HG02981 (cell line): ENCODE measurements at regions not wholly inside any gene's neighbourhood (a gene's known extent, or its start where the extent isn't known, plus 50 kb on each side); places are given as distances from the start of the nearest gene placed in this dataset.
"Not testable (repeated sequence)": the region's sequence is repeated elsewhere in the genome, so short reads cannot be mapped to it uniquely, and the experiment has no call there.

Experiments used
- ATAC-seq: cut with Tn5 transposase; IDR thresholded peaks from one replicate; pipeline ENCODE4 v1.9.1; 2021; ENCODE audit warnings: mild to moderate bottlenecking, moderate library complexity; ENCODE audit not compliant: unreplicated experiment

DNA sequence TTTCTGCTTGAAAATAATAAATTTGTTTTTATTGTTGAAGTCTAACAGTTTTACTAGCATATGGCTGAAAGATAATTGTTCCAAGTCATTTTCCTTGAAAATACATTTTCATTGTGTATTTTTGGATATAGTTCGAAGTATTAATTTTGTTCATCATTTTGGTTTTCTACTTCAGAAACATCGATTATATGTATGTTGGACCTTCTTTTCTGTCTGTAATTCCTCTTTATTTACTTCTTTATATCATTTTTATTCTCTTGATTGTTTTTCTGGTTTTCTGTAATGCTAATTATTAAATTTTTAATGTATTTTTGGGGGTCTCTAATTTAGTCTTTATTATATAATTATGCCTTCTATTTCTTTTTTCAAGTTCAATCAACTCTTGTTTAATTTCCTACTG, 407.1 kb upstream of the FRG1 start:
- no peak for ATAC-seq

DNA sequence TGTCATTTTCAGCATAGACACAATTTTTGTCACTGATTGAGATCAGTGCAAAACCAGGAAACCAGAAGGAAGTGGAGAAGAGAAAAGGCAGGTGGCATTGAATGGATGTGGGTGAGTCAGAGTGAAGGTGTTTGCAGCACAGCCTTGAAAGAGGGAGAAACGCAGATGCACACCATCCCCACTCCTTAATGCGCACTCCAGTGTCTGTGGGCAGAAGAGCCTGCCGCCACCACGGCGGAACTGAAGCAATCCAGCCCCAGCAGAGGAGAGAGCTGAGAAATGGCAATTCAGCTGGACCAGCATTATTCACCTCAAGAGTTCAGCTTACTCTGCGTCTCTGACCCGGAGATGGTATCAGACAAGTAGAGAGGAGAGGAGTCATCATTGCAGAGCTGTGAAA, 393.1 kb upstream of the FRG1 start:
- no peak for ATAC-seq

DNA sequence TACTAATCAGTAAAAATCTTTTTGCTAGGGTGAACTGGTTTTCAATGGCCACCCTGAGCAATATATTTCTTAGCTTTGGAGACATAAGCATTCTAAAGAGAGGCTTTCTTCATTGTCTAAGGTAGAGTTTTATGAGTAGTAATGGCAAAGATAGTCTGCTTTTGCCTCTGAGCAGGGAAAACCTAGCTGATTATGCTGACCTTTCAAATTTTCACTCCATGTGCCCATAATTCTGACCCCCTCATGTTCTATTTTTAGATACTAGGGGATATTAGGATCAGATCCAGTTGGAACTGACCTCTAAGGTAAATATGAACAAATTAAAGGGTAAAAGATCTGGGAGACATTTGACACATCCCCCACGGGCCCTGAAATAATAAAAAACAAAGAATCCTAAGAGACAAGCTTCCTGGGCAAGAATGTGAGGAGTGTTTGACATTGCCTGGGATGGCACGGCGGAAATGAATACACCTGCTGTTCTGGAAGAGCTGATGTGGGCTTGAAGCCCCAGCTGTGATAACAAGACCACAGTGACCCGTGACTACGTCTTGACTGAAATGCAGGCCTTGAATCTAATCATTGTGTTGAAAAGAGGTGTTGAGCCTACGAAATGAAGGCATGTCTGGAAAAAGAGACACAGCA, 392.1 kb upstream of the FRG1 start:
- ATAC-seq = no peak

DNA sequence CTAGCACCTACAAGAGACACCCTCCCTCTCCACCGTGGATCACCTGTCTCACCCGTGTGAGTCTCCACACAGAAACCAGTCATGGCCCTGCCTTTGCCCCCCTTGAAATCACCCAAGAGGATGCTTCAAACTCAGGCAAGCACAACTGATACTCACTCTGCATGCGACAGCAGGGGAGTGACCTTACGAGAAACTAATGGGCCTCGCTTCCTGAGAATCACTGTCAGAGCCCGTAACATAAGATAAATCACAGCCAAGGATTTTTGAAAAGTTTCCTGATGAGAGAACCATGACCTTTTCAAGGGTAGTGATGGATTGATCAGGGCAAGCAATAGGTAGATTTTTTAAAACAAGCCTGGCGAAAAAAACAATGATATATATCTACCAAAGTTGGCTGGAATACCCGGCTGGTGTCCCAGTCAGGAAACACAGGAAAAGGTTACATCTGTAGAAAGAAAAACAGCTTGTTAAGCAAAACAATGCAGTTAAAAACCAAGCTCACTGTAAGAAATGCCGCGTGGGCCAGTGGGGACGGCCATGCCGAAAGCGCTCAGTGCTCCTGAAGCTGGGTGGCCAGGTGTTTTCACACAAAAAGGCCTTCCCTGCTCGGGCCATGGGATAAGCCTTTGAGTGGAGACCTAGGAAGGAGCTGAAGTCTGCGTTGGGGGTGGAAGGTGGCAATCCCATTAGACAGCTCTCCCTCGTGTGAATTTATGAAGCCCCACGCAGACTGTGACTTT, 388.6 kb upstream of the FRG1 start:
- ATAC-seq = not testable (repeated sequence)

DNA sequence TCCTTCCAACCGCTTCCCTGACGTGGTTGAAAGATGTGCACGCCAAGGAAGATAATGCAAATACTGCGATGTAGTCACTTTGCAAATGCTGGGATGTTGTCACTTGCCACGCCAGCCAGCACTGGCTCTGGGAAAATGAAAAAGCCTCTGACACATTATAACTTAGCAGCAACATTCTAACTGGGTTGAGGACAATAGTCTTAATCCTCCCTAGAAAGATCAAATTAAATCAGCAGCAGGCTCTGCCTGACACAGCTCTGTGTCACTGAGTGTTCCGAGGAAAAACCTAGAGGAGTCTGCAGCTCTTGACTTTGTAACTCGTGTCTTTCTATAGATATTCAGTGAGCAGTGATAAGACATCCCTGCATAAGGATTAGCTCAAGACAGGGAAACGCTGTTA, 380.1 kb upstream of the FRG1 start:
- ATAC-seq = not testable (repeated sequence)

DNA sequence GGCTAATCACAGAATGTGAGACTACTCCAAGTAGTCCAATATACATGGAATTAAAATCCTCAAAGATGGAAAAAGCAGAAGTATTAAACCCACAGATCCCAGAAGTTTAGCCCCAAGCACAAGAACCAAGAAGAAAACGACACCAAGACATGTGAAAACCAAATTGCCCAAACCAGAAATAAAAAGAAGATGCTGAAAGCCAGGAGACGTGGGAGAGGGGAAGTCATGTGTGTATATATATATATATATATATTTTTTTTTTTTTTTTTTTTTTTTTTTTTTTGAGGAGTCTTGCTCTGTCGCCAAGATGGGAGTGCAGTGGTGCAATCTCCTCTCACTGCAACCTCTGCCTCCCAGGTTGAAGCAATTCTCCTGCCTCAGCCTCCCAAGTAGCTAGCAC, 376.9 kb upstream of the FRG1 start:
- not testable (repeated sequence) for ATAC-seq

DNA sequence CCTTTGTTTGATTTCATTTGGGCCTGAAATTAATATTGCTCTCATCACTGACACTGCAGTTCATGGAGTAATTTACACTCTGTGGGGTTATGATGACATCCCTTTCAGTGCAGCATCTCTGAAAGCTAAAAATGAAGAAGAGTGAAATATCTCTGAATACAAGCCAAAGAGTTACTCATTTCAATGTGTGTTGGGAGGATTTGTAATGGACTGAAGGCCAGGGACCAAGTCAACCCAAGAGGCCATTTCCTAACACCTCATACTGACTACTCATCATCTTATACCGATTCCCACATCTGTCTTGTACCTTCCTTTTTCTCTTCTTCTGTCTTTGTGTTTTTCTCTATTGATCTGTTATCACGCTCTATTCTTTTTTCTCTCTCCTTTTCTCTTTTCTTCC, 374.4 kb upstream of the FRG1 start:
- not testable (repeated sequence) for ATAC-seq

DNA sequence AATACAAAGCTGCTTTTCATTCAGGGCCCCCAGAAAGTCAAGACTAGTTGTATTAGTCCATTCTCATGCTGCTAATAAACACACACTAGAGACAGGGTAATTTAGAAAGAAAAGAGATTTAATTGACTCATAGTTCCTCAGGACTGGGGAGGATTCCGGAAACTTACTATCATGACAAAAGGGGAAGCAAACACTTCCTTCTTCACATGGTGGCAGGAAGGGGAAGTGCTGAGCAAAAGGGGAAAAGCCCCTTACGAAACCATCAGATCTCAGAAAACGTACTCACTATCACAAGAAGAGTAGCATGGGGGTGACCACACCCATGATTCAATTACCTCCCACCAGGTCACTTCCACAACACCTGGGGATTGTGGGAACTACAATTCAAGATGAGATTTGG, 373.8 kb upstream of the FRG1 start:
- not testable (repeated sequence) for ATAC-seq

DNA sequence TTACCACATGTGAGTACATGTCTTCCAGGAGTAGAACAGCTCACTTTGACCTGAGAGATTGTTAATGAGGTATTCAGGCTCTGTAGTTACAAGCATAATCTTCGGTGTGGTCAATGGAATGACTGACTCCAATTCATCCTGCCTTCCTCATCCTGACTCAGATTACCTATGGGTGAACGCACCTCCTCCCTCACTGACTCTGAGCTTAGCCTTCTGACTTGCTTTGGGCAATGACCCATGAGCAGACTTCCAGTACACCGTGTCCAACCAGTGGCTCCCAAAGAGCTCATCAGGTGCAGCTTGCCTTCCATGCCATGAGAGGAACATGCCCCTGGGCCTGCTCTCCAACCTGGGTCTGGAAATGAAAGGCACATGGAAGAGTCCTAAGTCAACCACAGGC, 361.0 kb upstream of the FRG1 start:
- not testable (repeated sequence) for ATAC-seq

DNA sequence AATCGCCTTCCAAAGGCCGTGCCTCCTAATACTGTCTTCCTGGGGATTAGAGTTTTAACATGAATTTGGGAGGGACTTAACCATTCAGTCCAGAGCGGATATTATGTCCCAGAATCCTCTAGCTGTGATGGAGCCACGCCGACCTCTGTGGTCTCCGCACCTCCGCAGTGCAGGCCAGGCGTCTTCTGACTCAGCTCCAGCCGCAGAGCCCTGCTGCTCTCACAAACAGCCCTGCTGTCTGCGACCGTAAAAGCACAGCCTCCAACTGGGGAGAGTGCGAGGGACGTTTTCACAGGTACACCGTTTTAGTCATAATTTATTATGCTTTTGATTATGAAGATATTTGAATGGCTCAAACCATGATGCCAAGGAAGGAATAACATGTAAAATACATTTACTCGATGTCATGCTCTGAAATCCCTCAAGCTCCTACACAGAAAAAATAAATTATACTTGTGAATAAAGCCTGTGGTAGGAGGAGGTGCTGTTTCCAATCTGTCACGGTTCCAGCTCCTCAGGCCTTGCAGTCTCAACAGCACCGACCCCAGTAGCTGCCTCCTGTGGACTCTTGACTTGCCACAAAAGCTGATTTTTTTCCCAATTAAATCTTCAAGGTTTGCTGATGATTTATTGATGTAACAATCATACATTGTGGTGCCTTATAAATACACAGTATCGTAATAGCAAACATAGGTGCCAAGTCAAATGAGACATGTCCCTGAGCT, 353.6 kb upstream of the FRG1 start:
- ATAC-seq = not testable (repeated sequence)

DNA sequence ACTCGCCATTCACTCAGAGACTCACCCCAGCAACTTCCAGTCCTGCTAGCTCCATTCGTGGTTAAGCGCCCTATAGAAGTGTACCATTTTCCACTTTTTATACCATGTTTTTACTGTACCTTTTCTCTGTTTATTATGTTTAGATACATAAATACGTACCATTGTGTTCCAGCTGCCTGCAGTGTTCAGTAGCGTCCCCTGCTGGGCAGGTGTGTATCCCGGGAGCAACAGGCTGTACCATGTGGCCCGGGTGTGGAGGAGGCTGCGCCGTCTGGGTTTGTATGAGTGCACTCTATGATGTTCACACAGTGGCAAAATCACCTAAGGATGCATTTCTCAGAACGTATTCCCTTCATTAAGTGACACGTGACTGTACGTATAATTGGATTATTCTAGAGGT, 351.5 kb upstream of the FRG1 start:
- not testable (repeated sequence) for ATAC-seq

DNA sequence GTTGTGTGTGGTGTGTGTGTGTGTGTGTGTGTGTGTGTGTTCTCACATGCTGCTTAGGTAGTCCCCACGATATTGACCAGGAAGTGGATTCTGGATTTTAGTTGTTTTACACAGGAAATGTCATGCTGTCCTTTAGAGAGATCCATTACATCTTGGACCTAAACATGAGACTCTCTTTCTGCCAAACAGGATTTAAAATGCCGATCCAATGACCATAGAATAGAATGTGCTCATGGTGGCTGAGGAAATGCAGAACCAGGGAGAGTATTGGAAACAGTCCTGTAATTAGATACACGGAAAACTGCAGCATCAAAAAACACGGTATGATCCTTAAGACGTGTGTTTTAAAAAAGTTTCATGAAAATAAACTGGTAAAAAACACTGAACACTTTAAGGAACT, 347.8 kb upstream of the FRG1 start:
- ATAC-seq = no peak

DNA sequence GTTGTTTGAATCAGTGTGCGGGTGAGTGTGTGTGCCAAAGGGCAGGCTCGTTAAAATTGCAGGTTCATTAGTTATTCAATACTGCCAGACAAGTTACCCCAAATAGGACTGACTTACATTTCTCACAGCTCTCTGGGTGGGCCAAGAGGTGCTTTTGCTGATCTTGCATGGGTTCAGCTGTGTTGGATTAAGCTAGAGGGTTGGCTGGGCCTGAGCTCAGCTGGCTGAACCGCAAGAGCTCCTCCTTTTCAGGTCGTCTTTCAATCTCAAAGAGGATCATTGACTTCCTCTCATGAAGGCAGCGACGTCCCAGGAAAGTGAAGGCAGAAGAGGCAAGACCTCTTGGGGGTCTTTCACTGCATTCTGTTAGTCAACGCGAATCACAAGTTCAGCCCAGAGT, 343.3 kb upstream of the FRG1 start:
- no peak for ATAC-seq

DNA sequence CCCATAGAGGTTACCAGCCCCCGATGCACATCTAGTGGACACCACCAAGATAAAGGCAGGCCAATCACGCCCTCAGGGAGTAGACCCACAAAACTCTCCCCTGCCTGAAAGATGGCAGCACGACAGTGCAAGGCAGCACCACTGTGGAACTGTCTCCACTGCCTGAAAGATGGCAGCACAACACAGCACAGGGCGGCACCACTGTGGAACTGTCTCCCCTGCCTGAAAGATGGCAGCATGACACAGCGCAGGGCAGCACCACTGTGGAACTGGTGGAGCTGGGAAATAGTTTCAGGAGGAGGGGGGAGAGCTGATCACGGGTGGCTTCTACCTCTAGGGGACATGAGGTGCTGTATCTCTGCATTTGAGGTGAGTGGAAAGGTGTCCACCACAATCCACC, 340.4 kb upstream of the FRG1 start:
- no peak for ATAC-seq

DNA sequence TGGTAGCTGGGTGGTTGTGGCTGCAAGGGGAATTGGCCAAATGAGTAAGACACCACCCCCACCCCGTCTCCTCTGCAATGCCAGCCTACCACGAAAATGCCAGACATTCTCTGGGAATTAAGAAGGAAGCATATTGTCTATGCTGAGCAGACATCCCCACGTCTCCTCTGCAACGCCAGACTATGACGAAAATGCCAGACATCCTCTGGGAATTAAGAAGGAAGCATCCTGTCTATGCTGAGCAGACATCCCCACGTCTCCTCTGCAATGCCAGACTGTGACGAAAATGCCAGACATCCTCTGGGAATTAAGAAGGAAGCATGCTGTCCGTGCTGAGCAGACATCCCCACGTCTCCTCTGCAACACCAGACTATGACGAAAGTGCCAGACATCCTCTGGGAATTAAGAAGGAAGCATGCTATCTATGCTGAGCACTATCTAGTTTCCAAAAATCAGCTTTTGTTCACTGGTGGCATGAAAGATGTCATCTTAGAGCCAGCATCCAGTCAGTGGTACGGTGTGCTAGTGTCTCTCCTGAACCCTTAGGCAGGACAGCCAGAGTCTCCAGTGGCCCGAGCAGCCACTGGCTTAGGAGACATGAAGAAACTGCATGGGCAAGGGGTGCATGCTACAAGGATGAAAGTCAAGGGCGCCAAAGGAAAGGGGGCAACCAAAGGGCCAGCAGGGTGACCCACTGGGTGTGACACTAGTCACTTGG, 339.8 kb upstream of the FRG1 start:
- no peak for ATAC-seq

DNA sequence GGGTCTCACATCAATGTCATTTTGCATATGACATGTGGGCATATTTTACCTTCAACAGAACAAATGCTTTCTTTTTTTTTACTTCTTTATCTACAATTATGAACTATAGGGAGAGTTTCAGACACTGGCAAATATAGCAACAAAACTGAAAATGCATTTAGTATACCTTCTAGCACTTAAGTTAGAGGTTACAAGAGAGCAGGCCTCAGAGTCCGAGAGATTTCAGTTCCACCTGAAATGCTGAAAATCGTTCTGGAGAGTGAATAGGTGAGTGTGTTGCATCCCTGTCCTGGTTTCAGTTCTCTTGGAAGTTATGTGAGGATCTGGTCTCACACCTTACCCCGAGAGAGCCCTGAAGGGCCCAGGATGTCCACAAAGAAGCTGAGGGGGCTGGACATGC, 337.8 kb upstream of the FRG1 start:
- ATAC-seq = not testable (repeated sequence)

DNA sequence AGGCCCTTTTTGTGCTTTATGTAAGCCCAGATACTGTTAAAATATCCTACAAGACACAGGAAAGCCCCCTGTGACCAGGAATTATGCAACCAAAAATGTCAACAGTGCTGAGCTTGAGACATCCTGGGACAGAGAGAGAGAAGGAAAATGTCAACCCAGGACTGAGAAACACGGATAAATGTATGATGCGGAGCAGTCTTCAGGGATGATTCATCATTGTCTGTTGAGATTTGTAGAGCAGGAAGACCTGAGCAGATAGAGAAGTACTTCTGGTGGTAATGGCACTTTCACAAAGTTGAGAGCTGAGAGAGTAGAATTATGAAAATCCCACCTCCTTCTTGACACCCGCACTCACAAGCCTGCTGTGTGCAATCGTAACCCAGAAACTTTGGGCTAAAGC, 330.1 kb upstream of the FRG1 start:
- ATAC-seq = not testable (repeated sequence)

DNA sequence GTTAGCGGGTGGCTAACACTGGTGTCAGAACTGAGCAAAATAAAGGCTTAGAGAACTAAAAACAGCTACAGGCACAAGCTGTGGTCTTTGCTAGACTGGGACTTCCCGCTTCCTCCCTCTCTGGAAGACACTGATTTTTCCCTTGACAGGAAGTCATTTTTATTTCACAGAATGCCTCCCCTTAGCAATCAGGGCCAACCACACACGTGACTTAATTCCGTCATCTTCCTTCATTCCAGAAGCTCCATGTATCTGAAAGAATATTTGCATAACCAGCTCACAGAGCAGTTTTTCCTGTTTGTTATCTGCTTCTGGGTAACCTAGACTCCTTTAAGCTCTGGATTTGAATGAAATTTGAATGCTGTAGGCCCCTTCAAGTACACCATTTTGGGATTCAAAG, 327.5 kb upstream of the FRG1 start:
- no peak for ATAC-seq

DNA sequence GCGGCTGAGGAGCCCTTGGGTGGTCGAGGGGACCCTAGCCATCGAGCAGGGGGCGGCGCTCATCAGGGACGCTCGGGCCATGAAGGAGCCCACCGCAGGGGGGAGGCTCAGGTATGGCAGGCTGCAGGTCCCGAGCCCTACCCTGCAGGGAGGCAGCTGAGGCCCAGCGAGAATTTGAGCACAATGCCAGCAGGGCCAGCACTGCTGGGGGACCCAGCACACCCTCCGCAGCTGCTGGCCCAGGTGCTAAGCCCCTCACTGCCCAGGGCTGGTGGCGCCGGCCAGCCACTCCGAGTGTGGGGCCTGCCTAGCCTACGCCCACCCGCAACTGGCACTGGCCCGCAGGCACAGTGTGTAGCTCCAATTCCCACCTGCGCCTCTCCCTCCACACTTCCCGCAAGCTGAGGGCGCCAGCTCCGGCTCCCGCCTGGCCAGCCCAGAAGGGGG, 325.4 kb upstream of the FRG1 start:
- no peak for ATAC-seq

DNA sequence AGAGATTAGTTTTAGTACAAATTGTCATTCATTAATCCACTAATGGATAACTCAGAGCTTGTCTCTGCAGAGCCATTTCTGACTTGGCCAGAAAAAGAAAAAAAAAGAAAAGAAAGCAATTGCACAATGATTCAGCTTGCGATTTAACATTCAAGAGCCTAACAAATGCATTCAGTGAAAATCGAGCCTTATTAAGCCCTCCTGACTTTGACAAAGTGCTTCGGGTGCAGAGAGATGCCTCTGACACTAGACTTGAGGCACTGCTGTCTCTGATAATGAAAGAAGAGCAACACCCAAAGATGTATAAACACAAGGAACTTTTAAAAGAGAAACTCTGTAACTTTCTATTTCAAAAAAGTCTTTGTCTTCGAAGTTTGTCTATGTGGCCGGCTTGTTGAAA, 322.9 kb upstream of the FRG1 start:
- not testable (repeated sequence) for ATAC-seq
